ENCODE measurements at regions not wholly inside any gene's neighbourhood (a gene's known extent, or its start where the extent isn't known, plus 50 kb on each side); places are given as distances from the start of the nearest gene placed in this dataset.
"Not testable (repeated sequence)": the region's sequence is repeated elsewhere in the genome, so short reads cannot be mapped to it uniquely, and the experiment has no call there.

- DNase-seq: no peak
- in situ Hi-C loops (cut with HindIII; ENCODE audit: low pct_ligation_motif_present, low pct_unique_long_range_greater_than_20kb, low sequenced_read_pairs): no loop called here
These were observed 130.8 kb upstream of the ATP2B1 start for GRCh38 chr12:89839444-89839843.

GRCh38 chr12:89838833-89839232 is 130.2 kb upstream of the ATP2B1 start:
- DNase-seq: no peak
- in situ Hi-C loops (cut with HindIII; ENCODE audit: low pct_ligation_motif_present, low pct_unique_long_range_greater_than_20kb, low sequenced_read_pairs): no loop called here

- no peak for DNase-seq
- in situ Hi-C loops (cut with HindIII; ENCODE audit: low pct_ligation_motif_present, low pct_unique_long_range_greater_than_20kb, low sequenced_read_pairs): no loop called here
These were observed 127.4 kb upstream of the ATP2B1 start for GRCh38 chr12:89836026-89836425.

GRCh38 chr12:89834676-89835075 is 126.0 kb upstream of the ATP2B1 start:
- in situ Hi-C loops (cut with HindIII; ENCODE audit: low pct_ligation_motif_present, low pct_unique_long_range_greater_than_20kb, low sequenced_read_pairs): no loop called here
- DNase-seq: no peak

GRCh38 chr12:89833337-89834252 is 125.0 kb upstream of the ATP2B1 start:
- no peak for DNase-seq
- in situ Hi-C loops (cut with HindIII; ENCODE audit: low pct_ligation_motif_present, low pct_unique_long_range_greater_than_20kb, low sequenced_read_pairs): no loop called here

- no peak for DNase-seq
- in situ Hi-C loops (cut with HindIII; ENCODE audit: low pct_ligation_motif_present, low pct_unique_long_range_greater_than_20kb, low sequenced_read_pairs): no loop called here
These were observed 123.7 kb upstream of the ATP2B1 start for GRCh38 chr12:89832336-89832735.

- no peak for DNase-seq
- in situ Hi-C loops (cut with HindIII; ENCODE audit: low pct_ligation_motif_present, low pct_unique_long_range_greater_than_20kb, low sequenced_read_pairs): no loop called here
These were observed 122.9 kb upstream of the ATP2B1 start for GRCh38 chr12:89831310-89832095.

- in situ Hi-C loops (cut with HindIII; ENCODE audit: low pct_ligation_motif_present, low pct_unique_long_range_greater_than_20kb, low sequenced_read_pairs): no loop called here
- DNase-seq: no peak
These were observed 120.9 kb upstream of the ATP2B1 start for GRCh38 chr12:89829434-89829975.

- no peak for DNase-seq
- in situ Hi-C loops (cut with HindIII; ENCODE audit: low pct_ligation_motif_present, low pct_unique_long_range_greater_than_20kb, low sequenced_read_pairs): no loop called here
These were observed 119.9 kb upstream of the ATP2B1 start for GRCh38 chr12:89828575-89828974.

GRCh38 chr12:89827592-89827991 is 119.0 kb upstream of the ATP2B1 start:
- DNase-seq: no peak
- in situ Hi-C loops (cut with HindIII; ENCODE audit: low pct_ligation_motif_present, low pct_unique_long_range_greater_than_20kb, low sequenced_read_pairs): no loop called here

- no peak for DNase-seq
- in situ Hi-C loops (cut with HindIII; ENCODE audit: low pct_ligation_motif_present, low pct_unique_long_range_greater_than_20kb, low sequenced_read_pairs): no loop called here
These were observed 117.8 kb upstream of the ATP2B1 start for GRCh38 chr12:89826468-89826867.

GRCh38 chr12:89825591-89826449 is 117.2 kb upstream of the ATP2B1 start:
- in situ Hi-C loops (cut with HindIII; ENCODE audit: low pct_ligation_motif_present, low pct_unique_long_range_greater_than_20kb, low sequenced_read_pairs): no loop called here
- DNase-seq: no peak

GRCh38 chr12:89824822-89825221 is 116.2 kb upstream of the ATP2B1 start:
- in situ Hi-C loops (cut with HindIII; ENCODE audit: low pct_ligation_motif_present, low pct_unique_long_range_greater_than_20kb, low sequenced_read_pairs): no loop called here

GRCh38 chr12:89822992-89823391 is 114.4 kb upstream of the ATP2B1 start:
- DNase-seq; in situ Hi-C loops (cut with HindIII; ENCODE audit: low pct_ligation_motif_present, low pct_unique_long_range_greater_than_20kb, low sequenced_read_pairs): not testable (repeated sequence)

More at GRCh38 chr12:89824822-89825221, 116.2 kb upstream of the ATP2B1 start:
- no peak for DNase-seq

GRCh38 chr12:89821896-89822295 is 113.3 kb upstream of the ATP2B1 start:
- DNase-seq: no peak
- in situ Hi-C loops (cut with HindIII; ENCODE audit: low pct_ligation_motif_present, low pct_unique_long_range_greater_than_20kb, low sequenced_read_pairs): no loop called here

GRCh38 chr12:89817501-89818226 is 109.0 kb upstream of the ATP2B1 start:
- DNase-seq: no peak
- in situ Hi-C loops (cut with HindIII; ENCODE audit: low pct_ligation_motif_present, low pct_unique_long_range_greater_than_20kb, low sequenced_read_pairs): no loop called here

- in situ Hi-C loops (cut with HindIII; ENCODE audit: low pct_ligation_motif_present, low pct_unique_long_range_greater_than_20kb, low sequenced_read_pairs): no loop called here
- DNase-seq: no peak
These were observed 106.6 kb upstream of the ATP2B1 start for GRCh38 chr12:89815225-89815624.

- DNase-seq: no peak
These were observed 94.8 kb upstream of the ATP2B1 start for GRCh38 chr12:89803412-89803811.

More at GRCh38 chr12:89803412-89803811, 94.8 kb upstream of the ATP2B1 start:
- in situ Hi-C loops (cut with HindIII; ENCODE audit: low pct_ligation_motif_present, low pct_unique_long_range_greater_than_20kb, low sequenced_read_pairs): no loop called here

Measured in ACHN (cell line).